ENCODE measurements at regions not wholly inside any gene's neighbourhood (a gene's known extent, or its start where the extent isn't known, plus 50 kb on each side); places are given as distances from the start of the nearest gene placed in this dataset.

DNA sequence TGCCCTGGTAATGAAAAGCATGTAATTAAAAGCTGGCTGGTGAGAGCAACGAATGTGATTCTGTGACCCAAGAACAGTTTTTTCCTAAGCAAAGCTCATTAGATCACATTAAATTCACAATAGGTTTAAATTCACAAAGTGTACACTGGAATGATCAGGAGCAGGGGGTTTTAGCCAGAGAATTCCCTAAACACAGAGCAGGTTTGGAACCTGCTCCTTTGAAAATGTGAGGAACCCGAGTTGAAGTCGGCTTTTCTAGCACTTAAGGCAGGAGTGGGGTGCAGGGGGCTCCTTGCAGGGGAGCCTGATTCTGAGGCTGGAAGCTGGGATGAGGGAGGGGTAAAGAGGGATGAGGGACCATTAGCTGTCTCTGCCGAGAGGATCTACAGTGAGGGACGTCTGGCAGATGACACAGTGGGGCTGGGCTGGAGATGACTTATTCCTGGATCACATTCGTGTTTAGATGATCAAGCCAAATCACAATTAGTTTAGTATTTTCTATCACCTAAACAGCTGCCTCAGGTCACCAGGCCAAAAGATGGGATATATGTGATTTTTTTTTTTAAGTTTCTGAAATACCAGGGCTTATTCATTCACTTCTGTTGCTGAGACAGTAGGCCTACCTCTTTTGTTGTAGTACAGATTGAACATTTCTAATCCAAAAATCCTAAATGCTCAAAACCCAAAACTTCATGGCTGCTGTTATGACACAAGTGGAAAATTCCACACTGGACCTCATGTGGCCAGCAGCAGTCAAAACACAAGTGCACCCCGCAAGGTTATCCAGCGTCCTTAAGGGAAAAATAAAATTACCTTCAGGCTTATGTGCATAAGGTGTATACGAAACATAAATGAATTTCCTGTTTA is 93.1 kb upstream of the HIVEP1 start:
- ChIA-PET POLR2A (interaction anchor here (0.5 kb wide), 1 partner anchor 139 kb away, joined by 5 read pairs; no protein-coding TSS in a partner anchor), CTCF (interaction anchor here (0.6 to 1.6 kb wide), 7 partner anchors 10 to 323 kb away, joined by 3 to 4 read pairs (median 3); no protein-coding TSS in a partner anchor)
- Histone ChIP-seq H3K4me3 (ENCODE audit: low read depth, low read length) (no peak overlapping the region), H3K9me3 (ENCODE audit: control insufficient read depth, insufficient read depth, low read depth, low read length) (no peaks in the 10 kb centered on the region), H3K27ac (ENCODE audit: extremely low read depth, low read depth, low read length) (peak overlapping the region; percentile 3; the same call in 1 of the 2 replicates), H3K36me3 (ENCODE audit: control insufficient read depth in 2 of 2, insufficient read depth in 1 of 2, low read length in 2 of 2) (no peaks in the 10 kb centered on the region), H3K4me1 (ENCODE audit: control insufficient read depth, insufficient read depth, low read length) (peaks cover 13% of the 10 kb centered on the region)
- TF ChIP-seq ZNF214 (tag by site-specific recombination; IDR thresholded peaks at IDR 0.05; ENCODE audit: borderline replicate concordance): no peak
- TF ChIP-seq ZBTB17 (tag by site-specific recombination; IDR thresholded peaks at IDR 0.05): 0 out of 2 replicates have a peak, but pooled peaks have one; percentile 26
- TF ChIP-seq SP7 (tag by site-specific recombination; IDR thresholded peaks at IDR 0.05): no peak
- TF ChIP-seq, protein P1, sequence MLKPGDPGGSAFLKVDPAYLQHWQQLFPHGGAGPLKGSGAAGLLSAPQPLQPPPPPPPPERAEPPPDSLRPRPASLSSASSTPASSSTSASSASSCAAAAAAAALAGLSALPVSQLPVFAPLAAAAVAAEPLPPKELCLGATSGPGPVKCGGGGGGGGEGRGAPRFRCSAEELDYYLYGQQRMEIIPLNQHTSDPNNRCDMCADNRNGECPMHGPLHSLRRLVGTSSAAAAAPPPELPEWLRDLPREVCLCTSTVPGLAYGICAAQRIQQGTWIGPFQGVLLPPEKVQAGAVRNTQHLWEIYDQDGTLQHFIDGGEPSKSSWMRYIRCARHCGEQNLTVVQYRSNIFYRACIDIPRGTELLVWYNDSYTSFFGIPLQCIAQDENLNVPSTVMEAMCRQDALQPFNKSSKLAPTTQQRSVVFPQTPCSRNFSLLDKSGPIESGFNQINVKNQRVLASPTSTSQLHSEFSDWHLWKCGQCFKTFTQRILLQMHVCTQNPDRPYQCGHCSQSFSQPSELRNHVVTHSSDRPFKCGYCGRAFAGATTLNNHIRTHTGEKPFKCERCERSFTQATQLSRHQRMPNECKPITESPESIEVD (tag by site-specific recombination; IDR thresholded peaks at IDR 0.05): peak; percentile 76; the same call in 1 of the 2 replicates
- no peak for TF ChIP-seq KLF8 (tag by site-specific recombination; IDR thresholded peaks at IDR 0.05)
- no peak for TF ChIP-seq ZNF223 (tag by site-specific recombination; IDR thresholded peaks at IDR 0.05)
- TF ChIP-seq, protein P2, sequence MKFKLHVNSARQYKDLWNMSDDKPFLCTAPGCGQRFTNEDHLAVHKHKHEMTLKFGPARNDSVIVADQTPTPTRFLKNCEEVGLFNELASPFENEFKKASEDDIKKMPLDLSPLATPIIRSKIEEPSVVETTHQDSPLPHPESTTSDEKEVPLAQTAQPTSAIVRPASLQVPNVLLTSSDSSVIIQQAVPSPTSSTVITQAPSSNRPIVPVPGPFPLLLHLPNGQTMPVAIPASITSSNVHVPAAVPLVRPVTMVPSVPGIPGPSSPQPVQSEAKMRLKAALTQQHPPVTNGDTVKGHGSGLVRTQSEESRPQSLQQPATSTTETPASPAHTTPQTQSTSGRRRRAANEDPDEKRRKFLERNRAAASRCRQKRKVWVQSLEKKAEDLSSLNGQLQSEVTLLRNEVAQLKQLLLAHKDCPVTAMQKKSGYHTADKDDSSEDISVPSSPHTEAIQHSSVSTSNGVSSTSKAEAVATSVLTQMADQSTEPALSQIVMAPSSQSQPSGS (tag by site-specific recombination; IDR thresholded peaks at IDR 0.05; ENCODE audit: low read depth): no peak
- peak; percentile 24; the same call in 1 of the 2 replicates for TF ChIP-seq ZNF707 (tag by site-specific recombination; IDR thresholded peaks at IDR 0.05)
- TF ChIP-seq ZNF16 (tag by site-specific recombination; IDR thresholded peaks at IDR 0.05; ENCODE audit: low read depth): no peak
- TF ChIP-seq ZNF121 (tag by site-specific recombination; IDR thresholded peaks at IDR 0.05): no peak
- TF ChIP-seq TRIM28 (IDR thresholded peaks at IDR 0.05; ENCODE audit: borderline replicate concordance, low read length): peak; percentile 80
- TF ChIP-seq, protein P3, sequence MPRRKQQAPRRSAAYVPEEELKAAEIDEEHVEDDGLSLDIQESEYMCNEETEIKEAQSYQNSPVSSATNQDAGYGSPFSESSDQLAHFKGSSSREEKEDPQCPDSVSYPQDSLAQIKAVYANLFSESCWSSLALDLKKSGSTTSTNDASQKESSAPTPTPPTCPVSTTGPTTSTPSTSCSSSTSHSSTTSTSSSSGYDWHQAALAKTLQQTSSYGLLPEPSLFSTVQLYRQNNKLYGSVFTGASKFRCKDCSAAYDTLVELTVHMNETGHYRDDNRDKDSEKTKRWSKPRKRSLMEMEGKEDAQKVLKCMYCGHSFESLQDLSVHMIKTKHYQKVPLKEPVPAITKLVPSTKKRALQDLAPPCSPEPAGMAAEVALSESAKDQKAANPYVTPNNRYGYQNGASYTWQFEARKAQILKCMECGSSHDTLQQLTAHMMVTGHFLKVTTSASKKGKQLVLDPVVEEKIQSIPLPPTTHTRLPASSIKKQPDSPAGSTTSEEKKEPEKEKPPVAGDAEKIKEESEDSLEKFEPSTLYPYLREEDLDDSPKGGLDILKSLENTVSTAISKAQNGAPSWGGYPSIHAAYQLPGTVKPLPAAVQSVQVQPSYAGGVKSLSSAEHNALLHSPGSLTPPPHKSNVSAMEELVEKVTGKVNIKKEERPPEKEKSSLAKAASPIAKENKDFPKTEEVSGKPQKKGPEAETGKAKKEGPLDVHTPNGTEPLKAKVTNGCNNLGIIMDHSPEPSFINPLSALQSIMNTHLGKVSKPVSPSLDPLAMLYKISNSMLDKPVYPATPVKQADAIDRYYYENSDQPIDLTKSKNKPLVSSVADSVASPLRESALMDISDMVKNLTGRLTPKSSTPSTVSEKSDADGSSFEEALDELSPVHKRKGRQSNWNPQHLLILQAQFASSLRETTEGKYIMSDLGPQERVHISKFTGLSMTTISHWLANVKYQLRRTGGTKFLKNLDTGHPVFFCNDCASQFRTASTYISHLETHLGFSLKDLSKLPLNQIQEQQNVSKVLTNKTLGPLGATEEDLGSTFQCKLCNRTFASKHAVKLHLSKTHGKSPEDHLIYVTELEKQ (tag by site-specific recombination; IDR thresholded peaks at IDR 0.05; ENCODE audit: borderline replicate concordance): no peak
- no peak; the same call in 1 of the 2 replicates for TF ChIP-seq MYNN (tag by site-specific recombination; IDR thresholded peaks at IDR 0.05; ENCODE audit: borderline replicate concordance)
- TF ChIP-seq, protein P4, sequence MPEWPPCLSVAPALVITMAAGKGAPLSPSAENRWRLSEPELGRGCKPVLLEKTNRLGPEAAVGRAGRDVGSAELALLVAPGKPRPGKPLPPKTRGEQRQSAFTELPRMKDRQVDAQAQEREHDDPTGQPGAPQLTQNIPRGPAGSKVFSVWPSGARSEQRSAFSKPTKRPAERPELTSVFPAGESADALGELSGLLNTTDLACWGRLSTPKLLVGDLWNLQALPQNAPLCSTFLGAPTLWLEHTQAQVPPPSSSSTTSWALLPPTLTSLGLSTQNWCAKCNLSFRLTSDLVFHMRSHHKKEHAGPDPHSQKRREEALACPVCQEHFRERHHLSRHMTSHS (tag by site-specific recombination; IDR thresholded peaks at IDR 0.05): no peak
- no peak for TF ChIP-seq ZNF473 (tag by site-specific recombination; IDR thresholded peaks at IDR 0.05)
- TF ChIP-seq ZBTB48 (tag by site-specific recombination; IDR thresholded peaks at IDR 0.05): peak; percentile 39; the same call in 1 of the 2 replicates
- TF ChIP-seq, protein P5, sequence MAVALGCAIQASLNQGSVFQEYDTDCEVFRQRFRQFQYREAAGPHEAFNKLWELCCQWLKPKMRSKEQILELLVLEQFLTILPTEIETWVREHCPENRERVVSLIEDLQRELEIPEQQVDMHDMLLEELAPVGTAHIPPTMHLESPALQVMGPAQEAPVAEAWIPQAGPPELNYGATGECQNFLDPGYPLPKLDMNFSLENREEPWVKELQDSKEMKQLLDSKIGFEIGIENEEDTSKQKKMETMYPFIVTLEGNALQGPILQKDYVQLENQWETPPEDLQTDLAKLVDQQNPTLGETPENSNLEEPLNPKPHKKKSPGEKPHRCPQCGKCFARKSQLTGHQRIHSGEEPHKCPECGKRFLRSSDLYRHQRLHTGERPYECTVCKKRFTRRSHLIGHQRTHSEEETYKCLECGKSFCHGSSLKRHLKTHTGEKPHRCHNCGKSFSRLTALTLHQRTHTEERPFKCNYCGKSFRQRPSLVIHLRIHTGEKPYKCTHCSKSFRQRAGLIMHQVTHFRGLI (tag by site-specific recombination; IDR thresholded peaks at IDR 0.05): no peak
- TF ChIP-seq, protein P6, sequence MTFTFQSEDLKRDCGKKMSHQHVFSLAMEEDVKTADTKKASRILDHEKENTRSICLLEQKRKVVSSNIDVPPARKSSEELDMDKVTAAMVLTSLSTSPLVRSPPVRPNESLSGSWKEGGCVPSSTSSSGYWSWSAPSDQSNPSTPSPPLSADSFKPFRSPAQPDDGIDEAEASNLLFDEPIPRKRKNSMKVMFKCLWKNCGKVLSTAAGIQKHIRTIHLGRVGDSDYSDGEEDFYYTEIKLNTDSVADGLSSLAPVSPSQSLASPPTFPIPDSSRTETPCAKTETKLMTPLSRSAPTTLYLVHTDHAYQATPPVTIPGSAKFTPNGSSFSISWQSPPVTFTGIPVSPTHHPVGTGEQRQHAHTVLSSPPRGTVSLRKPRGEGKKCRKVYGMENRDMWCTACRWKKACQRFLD (tag by site-specific recombination; IDR thresholded peaks at IDR 0.05): no peak
